MM.1S (cell line): ENCODE measurements at regions not wholly inside any gene's neighbourhood (a gene's known extent, or its start where the extent isn't known, plus 50 kb on each side); places are given as distances from the start of the nearest gene placed in this dataset.

ENCODE experiments used
- DNase-seq: peaks from one replicate; pipeline ENCODE4 v3.0.0-alpha.2; 2015
- H2AFZ ChIP-seq: fragments of 300-600 bp; sonication (generic); 2 replicates; pipeline ENCODE4 v1.6.0; 2016; ENCODE audit warnings: antibody characterized with exemption, low read length
- H3F3A ChIP-seq: fragments of 300-600 bp; sonication (generic); 2 replicates; pipeline ENCODE4 v1.6.1; 2016; ENCODE audit warnings: mild to moderate bottlenecking, antibody characterized with exemption, low read length, moderate library complexity, mixed read lengths; ENCODE audit not compliant: insufficient read depth
- H3K27ac ChIP-seq: fragments of 300-600 bp; sonication (generic); 2 replicates; pipeline ENCODE4 v1.5.1; 2016; ENCODE audit warnings: mild to moderate bottlenecking, low read length
- H3K27me3 ChIP-seq: fragments of 300-600 bp; sonication (generic); replicated peaks from 2 replicates; pipeline ENCODE4 v1.6.0; 2016; ENCODE audit warnings: low read length; ENCODE audit not compliant: insufficient read depth
- H3K36me3 ChIP-seq: fragments of 300-600 bp; sonication (generic); replicated peaks from 2 replicates; pipeline ENCODE4 v1.6.1; 2016; ENCODE audit warnings: mild to moderate bottlenecking, low read length, mixed read lengths; ENCODE audit not compliant: insufficient read depth
- H3K4me1 ChIP-seq: fragments of 300-600 bp; sonication (generic); 2 replicates; pipeline ENCODE4 v1.6.1; 2016; ENCODE audit warnings: low read length, mixed read lengths
- H3K4me2 ChIP-seq: fragments of 300-600 bp; sonication (generic); 2 replicates; pipeline ENCODE4 v1.6.0; 2016; ENCODE audit warnings: low read depth, low read length
- H3K4me3 ChIP-seq: fragments of 300-600 bp; sonication (generic); 2 replicates; pipeline ENCODE4 v1.5.1; 2016; ENCODE audit warnings: low read length, mixed read lengths
- H3K79me2 ChIP-seq: fragments of 300-600 bp; sonication (generic); 2 replicates; pipeline ENCODE4 v1.6.1; 2016; ENCODE audit warnings: mixed run types, low read length, mixed read lengths
- H3K9ac ChIP-seq: fragments of 300-600 bp; sonication (generic); 2 replicates; pipeline ENCODE4 v1.6.1; 2016; ENCODE audit warnings: low read length, mixed read lengths
- H3K9me2 ChIP-seq: fragments of 300-600 bp; sonication (generic); replicated peaks from 2 replicates; pipeline ENCODE4 v1.6.1; 2016; ENCODE audit warnings: mild to moderate bottlenecking, low read length, mixed read lengths; ENCODE audit not compliant: insufficient read depth
- H3K9me3 ChIP-seq: fragments of 300-600 bp; sonication (generic); replicated peaks from 2 replicates; pipeline ENCODE4 v1.6.1; 2016; ENCODE audit warnings: mild to moderate bottlenecking, low read length, mixed read lengths; ENCODE audit not compliant: insufficient read depth
- H4K20me1 ChIP-seq: fragments of 300-600 bp; sonication (generic); 2 replicates; pipeline ENCODE4 v1.6.1; 2016; ENCODE audit warnings: mild to moderate bottlenecking, low read length, moderate library complexity, mixed read lengths; ENCODE audit not compliant: insufficient read depth
- EZH2 ChIP-seq: fragments of 300-600 bp; sonication (generic); optimal IDR thresholded peaks from 2 replicates; pipeline ENCODE3; 2017; ENCODE audit warnings: low read depth, mild to moderate bottlenecking, antibody characterized with exemption, low read length, mixed read lengths
- EZH2phosphoT487 ChIP-seq: fragments of 300-600 bp; sonication (generic); IDR thresholded peaks from 2 replicates; pipeline ENCODE4 v1.6.1; 2018; ENCODE audit warnings: antibody characterized with exemption, low read length
- TF ChIP-seq, protein P1 (sequence below): fragments of 300-600 bp; sonication (generic); IDR thresholded peaks from 2 replicates; pipeline ENCODE4 v1.5.1; 2016; ENCODE audit warnings: antibody characterized with exemption, low read length, mixed read lengths

DNA sequence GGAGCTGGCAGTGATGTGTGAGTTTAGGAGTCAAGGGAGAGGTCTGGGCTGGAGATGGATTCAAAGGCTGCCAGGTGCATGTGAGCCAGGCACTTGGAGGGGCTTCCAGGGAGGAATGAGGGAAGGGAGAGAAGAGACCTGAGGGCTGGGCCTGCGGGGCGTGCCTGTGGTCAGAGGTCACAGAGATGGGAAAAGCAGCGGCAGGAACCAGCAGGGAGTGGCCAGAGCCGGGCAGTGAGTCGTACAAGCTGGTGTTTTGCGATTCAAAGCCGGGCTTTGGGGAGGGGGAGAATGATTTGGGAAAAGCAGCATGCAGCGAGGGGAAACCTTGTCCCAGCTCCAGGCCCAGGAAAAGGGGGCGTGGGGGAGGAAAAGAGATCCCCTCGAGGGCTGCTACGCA is 96.9 kb upstream of the RTL6 start:
- Histone ChIP-seq H2AFZ (no peak overlapping the region), H3K36me3 (no peaks in the 10 kb centered on the region), H3K27ac (no peak overlapping the region), H3K9me3 (no peaks in the 10 kb centered on the region), H3K9ac (no peak overlapping the region), H3K79me2 (no peaks in the 10 kb centered on the region), H4K20me1 (no peaks in the 10 kb centered on the region), H3K4me2 (no peak overlapping the region), H3K4me1 (no peaks in the 10 kb centered on the region), H3K27me3 (peaks cover 95% of the 10 kb centered on the region), H3K4me3 (no peak overlapping the region), H3K9me2 (no peaks in the 10 kb centered on the region), H3F3A (no peaks in the 10 kb centered on the region)
- TF ChIP-seq EZH2 (no peak), EZH2phosphoT487 (no peak)
- TF ChIP-seq, protein P1, sequence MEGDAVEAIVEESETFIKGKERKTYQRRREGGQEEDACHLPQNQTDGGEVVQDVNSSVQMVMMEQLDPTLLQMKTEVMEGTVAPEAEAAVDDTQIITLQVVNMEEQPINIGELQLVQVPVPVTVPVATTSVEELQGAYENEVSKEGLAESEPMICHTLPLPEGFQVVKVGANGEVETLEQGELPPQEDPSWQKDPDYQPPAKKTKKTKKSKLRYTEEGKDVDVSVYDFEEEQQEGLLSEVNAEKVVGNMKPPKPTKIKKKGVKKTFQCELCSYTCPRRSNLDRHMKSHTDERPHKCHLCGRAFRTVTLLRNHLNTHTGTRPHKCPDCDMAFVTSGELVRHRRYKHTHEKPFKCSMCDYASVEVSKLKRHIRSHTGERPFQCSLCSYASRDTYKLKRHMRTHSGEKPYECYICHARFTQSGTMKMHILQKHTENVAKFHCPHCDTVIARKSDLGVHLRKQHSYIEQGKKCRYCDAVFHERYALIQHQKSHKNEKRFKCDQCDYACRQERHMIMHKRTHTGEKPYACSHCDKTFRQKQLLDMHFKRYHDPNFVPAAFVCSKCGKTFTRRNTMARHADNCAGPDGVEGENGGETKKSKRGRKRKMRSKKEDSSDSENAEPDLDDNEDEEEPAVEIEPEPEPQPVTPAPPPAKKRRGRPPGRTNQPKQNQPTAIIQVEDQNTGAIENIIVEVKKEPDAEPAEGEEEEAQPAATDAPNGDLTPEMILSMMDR = no peak
- DNase-seq = no peak

DNA sequence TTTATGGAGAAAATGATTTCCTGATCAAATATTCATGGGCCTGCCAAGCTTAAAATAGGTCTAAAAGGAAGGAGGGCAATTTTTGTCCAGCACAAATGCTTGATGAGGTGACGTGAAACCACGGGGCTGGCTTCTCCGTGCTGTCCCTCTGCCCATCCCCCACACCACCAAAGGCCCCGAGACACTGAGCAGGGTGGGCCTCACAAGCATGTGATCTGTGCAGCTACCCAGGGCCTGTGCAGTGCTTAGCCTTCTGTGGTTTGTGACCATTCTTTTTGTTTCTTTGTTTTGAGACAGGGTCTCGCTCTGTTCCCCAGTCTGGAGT is 94.8 kb upstream of the RTL6 start:
- Histone ChIP-seq H3F3A (no peaks in the 10 kb centered on the region), H3K9me3 (no peaks in the 10 kb centered on the region), H3K27me3 (peaks cover 95% of the 10 kb centered on the region), H3K9ac (no peak overlapping the region), H3K9me2 (no peaks in the 10 kb centered on the region), H4K20me1 (no peaks in the 10 kb centered on the region), H3K27ac (no peak overlapping the region), H3K79me2 (no peaks in the 10 kb centered on the region), H3K4me3 (no peak overlapping the region), H3K36me3 (no peaks in the 10 kb centered on the region), H3K4me1 (no peaks in the 10 kb centered on the region), H2AFZ (no peak overlapping the region), H3K4me2 (no peak overlapping the region)
- no peak for DNase-seq
- TF ChIP-seq EZH2phosphoT487 = no peak
- no peak for TF ChIP-seq EZH2
- TF ChIP-seq, protein P1 = no peak

DNA sequence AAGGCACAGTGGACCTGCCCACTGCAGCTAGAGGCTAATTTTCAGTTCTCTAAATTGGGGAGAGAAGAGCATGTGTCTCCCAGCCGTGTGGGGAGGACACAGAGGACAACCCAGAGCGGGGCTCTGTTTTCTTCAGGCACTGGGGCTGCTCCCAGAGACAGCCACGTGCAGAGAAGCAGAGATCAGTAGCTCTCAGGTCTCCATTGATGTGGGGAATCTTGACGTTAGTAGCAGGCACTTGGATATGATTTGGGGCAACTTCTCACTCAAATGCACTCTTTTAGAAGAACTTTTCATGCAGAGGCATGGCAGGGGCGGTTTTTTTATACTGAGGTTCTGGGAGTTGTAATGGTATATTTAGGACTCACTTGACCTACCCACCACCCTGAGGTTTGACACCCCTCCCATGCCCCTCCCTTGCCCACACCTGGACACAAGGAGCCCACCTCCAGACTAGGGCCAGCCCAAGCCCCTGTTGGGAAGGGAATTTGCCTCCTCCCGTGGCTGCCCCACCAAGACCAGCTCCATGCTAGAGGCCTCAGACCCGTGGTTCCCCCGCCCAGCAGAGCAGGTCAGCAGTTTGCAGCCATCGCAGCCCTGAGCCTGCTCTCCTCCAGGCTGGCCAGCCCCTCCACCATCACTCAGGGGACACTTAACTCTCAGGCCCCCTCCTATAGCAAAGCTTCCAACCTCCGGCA is 94.2 kb upstream of the RTL6 start:
- Histone ChIP-seq H3K9me2 (no peaks in the 10 kb centered on the region), H2AFZ (no peak overlapping the region), H3K4me3 (no peak overlapping the region), H3K4me1 (no peaks in the 10 kb centered on the region), H3K9me3 (no peaks in the 10 kb centered on the region), H3K79me2 (no peaks in the 10 kb centered on the region), H3K36me3 (no peaks in the 10 kb centered on the region), H3K27ac (no peak overlapping the region), H4K20me1 (no peaks in the 10 kb centered on the region), H3F3A (no peaks in the 10 kb centered on the region), H3K27me3 (peaks cover 95% of the 10 kb centered on the region), H3K9ac (no peak overlapping the region), H3K4me2 (no peak overlapping the region)
- DNase-seq = no peak
- TF ChIP-seq EZH2 (no peak), EZH2phosphoT487 (no peak)

DNA sequence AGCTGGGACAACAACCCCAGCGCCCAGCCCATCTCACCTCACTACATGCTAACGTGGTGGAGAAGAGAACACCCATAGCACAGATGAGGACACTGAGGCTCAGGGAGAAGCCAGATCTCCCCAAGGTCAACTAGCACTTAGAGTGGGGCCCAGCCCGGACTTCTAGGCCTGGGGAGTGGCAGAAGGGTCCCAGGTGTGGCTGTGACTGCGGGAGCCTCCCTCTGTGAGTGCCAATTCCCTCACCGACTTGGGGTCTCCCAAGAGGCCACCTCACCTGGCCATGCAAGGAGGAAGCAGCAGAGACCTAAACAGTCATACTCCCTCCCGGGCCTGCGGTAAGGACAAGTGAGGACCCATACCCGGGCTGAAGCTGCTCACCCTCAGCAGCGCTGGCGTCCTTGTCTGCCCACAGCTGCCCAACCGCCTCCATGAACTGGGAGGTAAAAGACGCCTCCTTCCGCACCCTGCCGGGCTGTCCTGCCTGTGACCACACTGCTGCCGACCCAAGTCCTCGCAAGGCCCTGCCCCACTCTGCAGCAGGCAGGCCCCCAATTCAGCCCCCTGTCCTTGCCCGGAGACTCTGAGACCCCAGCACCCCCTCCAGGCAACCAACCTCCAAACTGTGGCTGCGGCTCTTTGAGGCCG is 93.2 kb upstream of the RTL6 start:
- no peak overlapping the region for H2AFZ ChIP-seq
- H3K27ac ChIP-seq = no peak overlapping the region
- no peaks in the 10 kb centered on the region for H3K36me3 ChIP-seq

More for the DNA sequence above, 93.2 kb upstream of the RTL6 start:
- Histone ChIP-seq H3K4me1 (no peaks in the 10 kb centered on the region), H3K9me2 (no peaks in the 10 kb centered on the region), H3K4me2 (no peak overlapping the region), H3F3A (no peaks in the 10 kb centered on the region), H3K27me3 (peaks cover 95% of the 10 kb centered on the region), H3K79me2 (no peaks in the 10 kb centered on the region), H3K9me3 (no peaks in the 10 kb centered on the region), H3K4me3 (no peak overlapping the region), H3K9ac (no peak overlapping the region), H4K20me1 (no peaks in the 10 kb centered on the region)
- no peak for TF ChIP-seq EZH2
- no peak for TF ChIP-seq EZH2phosphoT487
- TF ChIP-seq, protein P1 = no peak
- DNase-seq = no peak
